ENCODE measurements at regions not wholly inside any gene's neighbourhood (a gene's known extent, or its start where the extent isn't known, plus 50 kb on each side); places are given as distances from the start of the nearest gene placed in this dataset.
A peak's percentile ranks its signal among the peaks of the same experiment; 100 is the strongest.

DNA sequence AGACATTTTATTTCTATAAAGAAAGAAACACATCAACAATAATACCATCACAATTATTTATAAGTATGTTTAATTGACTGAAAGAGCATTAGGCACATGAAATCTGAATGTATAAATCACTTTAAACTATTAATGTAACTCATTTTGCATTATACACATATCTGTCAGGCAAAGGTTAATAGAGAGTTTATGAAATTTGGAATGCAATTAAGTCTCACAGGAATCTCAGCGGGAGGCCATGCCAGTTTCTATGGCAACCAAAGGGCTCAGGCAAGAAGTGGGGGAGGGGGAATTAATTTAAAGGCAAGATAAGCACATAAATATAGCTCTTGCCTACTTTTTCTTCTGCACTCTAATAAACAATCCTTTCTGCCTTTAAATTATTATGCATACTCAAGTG, 152.6 kb downstream of the SLC16A9 start:
- H3K27me3 ChIP-seq (ENCODE audit: control insufficient read depth, insufficient read depth, low read length), result no peaks in the 10 kb centered on the region
- DNase-seq (peak in 4 of 5 donors; percentile 55 to 82 (median 66)), FAIRE-seq (no peak)
- H3K27ac ChIP-seq (ENCODE audit: low read depth in 2 of 2, low read length in 2 of 2), result no peak overlapping the region
- intact Hi-C loops (cut with DNase I), result no loop called here
- TF ChIP-seq, protein P1, sequence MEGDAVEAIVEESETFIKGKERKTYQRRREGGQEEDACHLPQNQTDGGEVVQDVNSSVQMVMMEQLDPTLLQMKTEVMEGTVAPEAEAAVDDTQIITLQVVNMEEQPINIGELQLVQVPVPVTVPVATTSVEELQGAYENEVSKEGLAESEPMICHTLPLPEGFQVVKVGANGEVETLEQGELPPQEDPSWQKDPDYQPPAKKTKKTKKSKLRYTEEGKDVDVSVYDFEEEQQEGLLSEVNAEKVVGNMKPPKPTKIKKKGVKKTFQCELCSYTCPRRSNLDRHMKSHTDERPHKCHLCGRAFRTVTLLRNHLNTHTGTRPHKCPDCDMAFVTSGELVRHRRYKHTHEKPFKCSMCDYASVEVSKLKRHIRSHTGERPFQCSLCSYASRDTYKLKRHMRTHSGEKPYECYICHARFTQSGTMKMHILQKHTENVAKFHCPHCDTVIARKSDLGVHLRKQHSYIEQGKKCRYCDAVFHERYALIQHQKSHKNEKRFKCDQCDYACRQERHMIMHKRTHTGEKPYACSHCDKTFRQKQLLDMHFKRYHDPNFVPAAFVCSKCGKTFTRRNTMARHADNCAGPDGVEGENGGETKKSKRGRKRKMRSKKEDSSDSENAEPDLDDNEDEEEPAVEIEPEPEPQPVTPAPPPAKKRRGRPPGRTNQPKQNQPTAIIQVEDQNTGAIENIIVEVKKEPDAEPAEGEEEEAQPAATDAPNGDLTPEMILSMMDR (IDR thresholded peaks at IDR 0.05; ENCODE audit: borderline replicate concordance, extremely low read depth, insufficient read depth), result no peak
- no peak overlapping the region for H3K4me3 ChIP-seq (ENCODE audit: low read length in 3 of 3)
- peaks cover 0 to 2% (median 0%) of the 10 kb centered on the region in 3 donors for H3K4me1 ChIP-seq (ENCODE audit: control insufficient read depth in 2 of 3, insufficient read depth in 2 of 3, low read depth in 1 of 3, low read length in 3 of 3)
- H3K9ac ChIP-seq (ENCODE audit: low read length in 3 of 3), result no peak overlapping the region
- H3K36me3 ChIP-seq (ENCODE audit: control insufficient read depth in 2 of 3, insufficient read depth in 3 of 3, low read length in 3 of 3), result no peaks in the 10 kb centered on the region
- H3K9me3 ChIP-seq (ENCODE audit: control insufficient read depth in 2 of 3, insufficient read depth in 1 of 3, low read length in 3 of 3), result no peaks in the 10 kb centered on the region

DNA sequence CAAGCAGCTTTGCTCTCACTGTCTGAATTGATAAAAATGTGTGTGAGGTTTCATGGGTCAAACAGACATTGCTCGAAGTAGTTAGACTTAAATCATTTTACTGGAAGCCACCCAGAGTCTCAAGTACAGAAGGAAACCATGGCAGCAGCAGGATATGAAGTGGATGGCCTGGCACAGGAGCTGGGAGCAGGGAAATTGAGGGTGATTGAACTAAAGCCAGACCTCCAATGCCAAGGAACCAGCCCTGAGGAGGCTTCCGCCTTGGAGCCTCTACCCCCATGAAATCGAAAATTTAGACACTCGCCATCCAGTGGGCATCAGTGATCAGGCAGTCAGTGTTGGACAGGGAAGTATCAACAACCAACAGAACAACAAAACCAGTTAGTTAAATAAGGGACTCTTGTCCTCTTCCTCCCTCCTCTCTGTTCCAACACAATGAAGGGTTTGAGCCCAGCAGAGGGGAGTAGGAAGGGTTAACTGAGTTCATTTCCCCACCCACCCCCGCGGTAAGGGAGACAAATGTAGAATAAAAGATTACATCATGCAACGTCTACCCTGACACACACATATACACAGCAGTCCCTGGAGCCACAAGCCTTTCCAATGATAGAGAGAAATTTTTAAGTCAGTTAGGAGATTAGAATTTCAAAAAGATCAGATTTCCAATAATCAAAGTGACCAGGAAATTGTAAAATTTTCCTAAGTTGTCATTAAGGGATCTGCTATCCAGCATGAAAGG, 156.3 kb downstream of the SLC16A9 start:
- intact Hi-C loops (cut with DNase I), result no loop called here
- DNase-seq (no peak), FAIRE-seq (no peak)
- Histone ChIP-seq H3K27me3 (ENCODE audit: control insufficient read depth, insufficient read depth, low read length) (no peaks in the 10 kb centered on the region), H3K27ac (ENCODE audit: low read depth in 2 of 2, low read length in 2 of 2) (no peak overlapping the region), H3K4me1 (ENCODE audit: control insufficient read depth in 2 of 3, insufficient read depth in 2 of 3, low read depth in 1 of 3, low read length in 3 of 3) (peaks cover 0 to 2% (median 0%) of the 10 kb centered on the region in 3 donors), H3K9ac (ENCODE audit: low read length in 3 of 3) (no peak overlapping the region), H3K9me3 (ENCODE audit: control insufficient read depth in 2 of 3, insufficient read depth in 1 of 3, low read length in 3 of 3) (no peaks in the 10 kb centered on the region), H3K4me3 (ENCODE audit: low read length in 3 of 3) (no peak overlapping the region), H3K36me3 (ENCODE audit: control insufficient read depth in 2 of 3, insufficient read depth in 3 of 3, low read length in 3 of 3) (no peaks in the 10 kb centered on the region)
- TF ChIP-seq, protein P1 (IDR thresholded peaks at IDR 0.05; ENCODE audit: borderline replicate concordance, extremely low read depth, insufficient read depth), result no peak

DNA sequence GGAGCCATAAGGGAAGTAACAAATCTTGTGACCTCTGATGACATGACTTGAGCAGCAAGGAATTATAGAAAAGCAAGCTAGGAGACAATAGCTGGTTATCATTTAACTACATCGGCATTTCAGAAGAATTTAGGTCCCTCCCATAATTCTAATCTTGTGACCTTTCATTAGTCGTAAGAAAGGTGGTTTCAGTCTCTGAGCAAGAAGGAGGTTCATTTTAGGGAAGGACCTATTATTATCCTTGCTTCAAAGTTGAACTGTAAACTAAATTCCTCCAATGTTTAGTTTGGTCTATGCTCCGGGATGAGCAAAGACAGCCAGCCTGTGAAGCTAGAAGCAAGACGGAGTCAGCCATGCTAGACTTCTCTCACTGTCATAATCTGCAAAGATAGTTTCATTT, 159.6 kb downstream of the SLC16A9 start:
- H3K27me3 ChIP-seq (ENCODE audit: control insufficient read depth, insufficient read depth, low read length), result no peaks in the 10 kb centered on the region
- TF ChIP-seq, protein P1 (IDR thresholded peaks at IDR 0.05; ENCODE audit: borderline replicate concordance, extremely low read depth, insufficient read depth), result no peak
- no peaks in the 10 kb centered on the region for H3K36me3 ChIP-seq (ENCODE audit: control insufficient read depth in 2 of 3, insufficient read depth in 3 of 3, low read length in 3 of 3)
- H3K27ac ChIP-seq (ENCODE audit: low read depth in 2 of 2, low read length in 2 of 2), result no peak overlapping the region
- FAIRE-seq, result no peak
- H3K4me1 ChIP-seq (ENCODE audit: control insufficient read depth in 2 of 3, insufficient read depth in 2 of 3, low read depth in 1 of 3, low read length in 3 of 3), result no peaks in the 10 kb centered on the region
- no peak for DNase-seq
- H3K9me3 ChIP-seq (ENCODE audit: control insufficient read depth in 2 of 3, insufficient read depth in 1 of 3, low read length in 3 of 3), result no peaks in the 10 kb centered on the region
- no peak overlapping the region for H3K4me3 ChIP-seq (ENCODE audit: low read length in 3 of 3)
- H3K9ac ChIP-seq (ENCODE audit: low read length in 3 of 3), result no peak overlapping the region
- intact Hi-C loops (cut with DNase I), result no loop called here
